Lower leg skin (tissue), 3 donors: ENCODE measurements at regions not wholly inside any gene's neighbourhood (a gene's known extent, or its start where the extent isn't known, plus 50 kb on each side); places are given as distances from the start of the nearest gene placed in this dataset.

Source experiments
- POLR2A ChIP-seq, 2 donors: fragments of 450-650 bp; IDR thresholded peaks; one replicate each; pipeline ENCODE4 v1.6.1; 2016 to 2017; ENCODE audit warnings: antibody characterized with exemption in 2 of 2, mild to moderate bottlenecking in 1 of 2, moderate library complexity in 1 of 2
- TF ChIP-seq, protein P1 (sequence below), 3 donors: fragments of 450-650 bp; IDR thresholded peaks; one replicate each; pipeline ENCODE4 v1.5.1; 2016; ENCODE audit warnings: antibody characterized with exemption in 3 of 3, mild to moderate bottlenecking in 3 of 3, moderate library complexity in 2 of 3

- TF ChIP-seq, protein P1, sequence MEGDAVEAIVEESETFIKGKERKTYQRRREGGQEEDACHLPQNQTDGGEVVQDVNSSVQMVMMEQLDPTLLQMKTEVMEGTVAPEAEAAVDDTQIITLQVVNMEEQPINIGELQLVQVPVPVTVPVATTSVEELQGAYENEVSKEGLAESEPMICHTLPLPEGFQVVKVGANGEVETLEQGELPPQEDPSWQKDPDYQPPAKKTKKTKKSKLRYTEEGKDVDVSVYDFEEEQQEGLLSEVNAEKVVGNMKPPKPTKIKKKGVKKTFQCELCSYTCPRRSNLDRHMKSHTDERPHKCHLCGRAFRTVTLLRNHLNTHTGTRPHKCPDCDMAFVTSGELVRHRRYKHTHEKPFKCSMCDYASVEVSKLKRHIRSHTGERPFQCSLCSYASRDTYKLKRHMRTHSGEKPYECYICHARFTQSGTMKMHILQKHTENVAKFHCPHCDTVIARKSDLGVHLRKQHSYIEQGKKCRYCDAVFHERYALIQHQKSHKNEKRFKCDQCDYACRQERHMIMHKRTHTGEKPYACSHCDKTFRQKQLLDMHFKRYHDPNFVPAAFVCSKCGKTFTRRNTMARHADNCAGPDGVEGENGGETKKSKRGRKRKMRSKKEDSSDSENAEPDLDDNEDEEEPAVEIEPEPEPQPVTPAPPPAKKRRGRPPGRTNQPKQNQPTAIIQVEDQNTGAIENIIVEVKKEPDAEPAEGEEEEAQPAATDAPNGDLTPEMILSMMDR (IDR thresholded peaks at IDR 0.05) = no peak
- no peak for TF ChIP-seq POLR2A (IDR thresholded peaks at IDR 0.05)
These were observed 129.5 kb upstream of the ID2 start for GRCh38 chr2:8552293-8552801.
